TTC549 (cell line): ENCODE measurements at regions not wholly inside any gene's neighbourhood (a gene's known extent, or its start where the extent isn't known, plus 50 kb on each side); places are given as distances from the start of the nearest gene placed in this dataset.
"Not testable (repeated sequence)": the region's sequence is repeated elsewhere in the genome, so short reads cannot be mapped to it uniquely, and the experiment has no call there.

Experiments
- FAIRE-seq: peaks from 2 replicates; lab custom pipeline; 2012; peaks lifted over from hg19 to GRCh38; lab: Jason Lieb, UNC

- no peak for FAIRE-seq
These were observed 343.4 kb upstream of the RASGEF1B start for GRCh38 chr4:81814987-81815541.

GRCh38 chr4:81811562-81812293, 340.0 kb upstream of the RASGEF1B start:
- no peak for FAIRE-seq

- FAIRE-seq: no peak
These were observed 336.4 kb upstream of the RASGEF1B start for GRCh38 chr4:81808011-81808672.

GRCh38 chr4:81807386-81807785, 335.7 kb upstream of the RASGEF1B start:
- FAIRE-seq: no peak

GRCh38 chr4:81806485-81806884, 334.8 kb upstream of the RASGEF1B start:
- FAIRE-seq: no peak

- FAIRE-seq: no peak
These were observed 333.1 kb upstream of the RASGEF1B start for GRCh38 chr4:81804849-81805248.

GRCh38 chr4:81802285-81802846, 330.7 kb upstream of the RASGEF1B start:
- no peak for FAIRE-seq

GRCh38 chr4:81799371-81799770, 327.7 kb upstream of the RASGEF1B start:
- no peak for FAIRE-seq

- FAIRE-seq: no peak
These were observed 325.3 kb upstream of the RASGEF1B start for GRCh38 chr4:81796790-81797528.

GRCh38 chr4:81792521-81792920, 320.8 kb upstream of the RASGEF1B start:
- FAIRE-seq: no peak

GRCh38 chr4:81790477-81790876, 318.8 kb upstream of the RASGEF1B start:
- no peak for FAIRE-seq

- no peak for FAIRE-seq
These were observed 318.2 kb upstream of the RASGEF1B start for GRCh38 chr4:81789741-81790399.

GRCh38 chr4:81789158-81789557, 317.5 kb upstream of the RASGEF1B start:
- no peak for FAIRE-seq

GRCh38 chr4:81786766-81787165, 315.1 kb upstream of the RASGEF1B start:
- no peak for FAIRE-seq

GRCh38 chr4:81786063-81786763, 314.5 kb upstream of the RASGEF1B start:
- no peak for FAIRE-seq

- no peak for FAIRE-seq
These were observed 313.6 kb upstream of the RASGEF1B start for GRCh38 chr4:81785338-81785737.

- no peak for FAIRE-seq
These were observed 311.9 kb upstream of the RASGEF1B start for GRCh38 chr4:81783558-81783957.

GRCh38 chr4:81781799-81782198, 310.1 kb upstream of the RASGEF1B start:
- FAIRE-seq: no peak

GRCh38 chr4:81777718-81778117, 306.0 kb upstream of the RASGEF1B start:
- not testable (repeated sequence) for FAIRE-seq

GRCh38 chr4:81776794-81777193, 305.1 kb upstream of the RASGEF1B start:
- FAIRE-seq: no peak

GRCh38 chr4:81773557-81773956, 301.9 kb upstream of the RASGEF1B start:
- no peak for FAIRE-seq
